HL-60 (cell line): ENCODE measurements at regions not wholly inside any gene's neighbourhood (a gene's known extent, or its start where the extent isn't known, plus 50 kb on each side); places are given as distances from the start of the nearest gene placed in this dataset.

Source experiments
- GABPA ChIP-seq: IDR thresholded peaks from 2 replicates; pipeline ENCODE4 v1.6.1; 2012; ENCODE audit warnings: low read depth
- POLR2AphosphoS5 ChIP-seq: IDR thresholded peaks from 2 replicates; pipeline ENCODE4 v1.6.1; 2012; ENCODE audit warnings: low read depth
- TF ChIP-seq, protein P1 (sequence below): IDR thresholded peaks from one replicate; pipeline ENCODE4 v1.5.1; 2011; ENCODE audit warnings: low read length, control low read depth, inconsistent platforms; ENCODE audit not compliant: insufficient read depth

DNA sequence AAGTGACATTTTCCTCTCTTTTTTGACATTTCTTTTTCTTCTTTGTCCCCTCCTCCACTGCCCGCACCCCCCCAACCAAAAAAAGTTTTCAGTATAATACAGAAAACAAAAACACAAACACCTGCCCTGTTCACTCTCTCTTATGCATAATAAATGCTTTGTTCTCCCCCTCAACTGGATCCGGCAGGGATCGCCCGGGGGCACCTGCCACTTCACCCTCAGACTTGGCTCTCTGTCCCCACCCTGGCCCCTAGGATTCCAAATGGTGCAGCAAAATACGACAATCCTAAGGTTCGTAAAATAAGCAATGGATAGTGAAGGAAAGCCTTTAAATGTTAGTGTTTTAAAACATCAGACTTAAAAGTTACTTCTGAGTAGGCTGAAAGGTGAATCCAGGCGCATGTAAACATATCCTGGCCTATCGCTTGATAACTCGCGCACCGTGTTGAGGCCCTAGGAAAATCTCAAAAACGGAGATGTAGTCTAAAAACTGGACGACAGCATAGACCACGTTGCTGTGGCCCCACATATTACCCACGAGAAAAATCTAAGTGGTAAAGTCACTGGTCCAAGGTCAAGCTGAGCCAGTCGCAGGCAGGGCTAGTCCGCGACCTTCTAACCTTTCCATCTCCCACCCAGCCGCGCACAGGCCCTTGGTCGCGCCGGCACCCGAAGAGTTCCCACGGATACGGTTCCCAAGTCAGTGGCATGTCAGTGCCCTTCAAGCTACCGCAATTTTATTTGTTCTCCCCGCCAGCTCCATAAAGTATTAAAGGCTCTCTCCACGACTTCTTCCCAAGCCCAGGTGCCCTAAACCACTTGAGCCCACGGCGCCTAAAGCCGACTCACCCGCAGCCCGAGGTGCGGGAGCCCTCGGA, 130.8 kb downstream of the OGFRL1 start:
- TF ChIP-seq, protein P1, sequence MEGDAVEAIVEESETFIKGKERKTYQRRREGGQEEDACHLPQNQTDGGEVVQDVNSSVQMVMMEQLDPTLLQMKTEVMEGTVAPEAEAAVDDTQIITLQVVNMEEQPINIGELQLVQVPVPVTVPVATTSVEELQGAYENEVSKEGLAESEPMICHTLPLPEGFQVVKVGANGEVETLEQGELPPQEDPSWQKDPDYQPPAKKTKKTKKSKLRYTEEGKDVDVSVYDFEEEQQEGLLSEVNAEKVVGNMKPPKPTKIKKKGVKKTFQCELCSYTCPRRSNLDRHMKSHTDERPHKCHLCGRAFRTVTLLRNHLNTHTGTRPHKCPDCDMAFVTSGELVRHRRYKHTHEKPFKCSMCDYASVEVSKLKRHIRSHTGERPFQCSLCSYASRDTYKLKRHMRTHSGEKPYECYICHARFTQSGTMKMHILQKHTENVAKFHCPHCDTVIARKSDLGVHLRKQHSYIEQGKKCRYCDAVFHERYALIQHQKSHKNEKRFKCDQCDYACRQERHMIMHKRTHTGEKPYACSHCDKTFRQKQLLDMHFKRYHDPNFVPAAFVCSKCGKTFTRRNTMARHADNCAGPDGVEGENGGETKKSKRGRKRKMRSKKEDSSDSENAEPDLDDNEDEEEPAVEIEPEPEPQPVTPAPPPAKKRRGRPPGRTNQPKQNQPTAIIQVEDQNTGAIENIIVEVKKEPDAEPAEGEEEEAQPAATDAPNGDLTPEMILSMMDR = no peak
- no peak for TF ChIP-seq GABPA
- no peak for TF ChIP-seq POLR2AphosphoS5
